Ascending aorta (tissue), 2 donors: ENCODE measurements at regions not wholly inside any gene's neighbourhood (a gene's known extent, or its start where the extent isn't known, plus 50 kb on each side); places are given as distances from the start of the nearest gene placed in this dataset.

Experiments used
- DNase-seq, 2 donors: peaks; one replicate each; pipeline ENCODE4 v3.0.0-alpha.2; 2019; ENCODE audit warnings: low spot score in 2 of 2
- H3K27ac ChIP-seq, 2 donors: fragments of 200-600 bp; sonication (generic); one replicate each; pipeline ENCODE4 v1.5.1; 2016 to 2017; ENCODE audit warnings: mild to moderate bottlenecking in 1 of 2
- H3K27me3 ChIP-seq: fragments of 200-600 bp; sonication (generic); one replicate; pipeline ENCODE4 v1.5.1; 2017
- H3K36me3 ChIP-seq, 2 donors: fragments of 200-600 bp; sonication (generic); one replicate each; pipeline ENCODE4 v1.5.1; 2016
- H3K4me1 ChIP-seq, 2 donors: fragments of 200-600 bp; sonication (generic); one replicate each; pipeline ENCODE4 v1.5.1; 2016 to 2017; ENCODE audit warnings: mild to moderate bottlenecking in 1 of 2
- H3K4me3 ChIP-seq, 2 donors: fragments of 200-600 bp; sonication (generic); one replicate each; pipeline ENCODE4 v1.5.1; 2016 to 2017; ENCODE audit warnings: mild to moderate bottlenecking in 1 of 2
- H3K9me3 ChIP-seq, 2 donors: fragments of 200-600 bp; sonication (generic); one replicate each; pipeline ENCODE4 v1.5.1; 2016
- CTCF ChIP-seq, 3 experiments: fragments of 200-600 bp in 2 of 3; fragments of 450-650 bp in 1 of 3; sonication (generic) in 2 of 3; IDR thresholded peaks; one replicate each; pipeline ENCODE4 v1.5.1; 2016 to 2019; ENCODE audit warnings: antibody characterized with exemption in 3 of 3, mild to moderate bottlenecking in 1 of 3, moderate library complexity in 1 of 3
- intact Hi-C: fragments of 100-400 bp; cut with DNase I; formaldehyde crosslinking; loops from one replicate; pipeline ENCODE4 v1.15.1; 2023

GRCh38 chr6:6412700-6413099, 92.2 kb upstream of the F13A1 start:
- intact Hi-C loops = no loop called here
- Histone ChIP-seq H3K4me3 (no peak overlapping the region), H3K9me3 (no peaks in the 10 kb centered on the region), H3K27ac (no peak overlapping the region), H3K4me1 (no peaks in the 10 kb centered on the region), H3K36me3 (no peaks in the 10 kb centered on the region), H3K27me3 (no peaks in the 10 kb centered on the region)
- TF ChIP-seq CTCF (IDR thresholded peaks at IDR 0.05) = no peak
- no peak for DNase-seq

- no peak for DNase-seq
- Histone ChIP-seq H3K36me3 (no peaks in the 10 kb centered on the region), H3K4me1 (no peaks in the 10 kb centered on the region), H3K27ac (no peak overlapping the region), H3K9me3 (no peaks in the 10 kb centered on the region), H3K4me3 (no peak overlapping the region), H3K27me3 (no peaks in the 10 kb centered on the region)
- TF ChIP-seq CTCF (IDR thresholded peaks at IDR 0.05) = no peak
- intact Hi-C loops = no loop called here
These were observed 94.5 kb upstream of the F13A1 start for GRCh38 chr6:6414931-6415330.

GRCh38 chr6:6417475-6417874, 97.0 kb upstream of the F13A1 start:
- Histone ChIP-seq H3K4me3 (no peak overlapping the region), H3K36me3 (no peaks in the 10 kb centered on the region), H3K4me1 (no peaks in the 10 kb centered on the region), H3K27ac (no peak overlapping the region), H3K9me3 (no peaks in the 10 kb centered on the region), H3K27me3 (no peaks in the 10 kb centered on the region)
- TF ChIP-seq CTCF (IDR thresholded peaks at IDR 0.05) = no peak
- no peak for DNase-seq
- intact Hi-C loops = no loop called here

- no peak for DNase-seq
- no peaks in the 10 kb centered on the region for H3K9me3 ChIP-seq
- no peak overlapping the region for H3K4me3 ChIP-seq
- no peaks in the 10 kb centered on the region for H3K4me1 ChIP-seq
- intact Hi-C loops = no loop called here
- H3K27me3 ChIP-seq = no peaks in the 10 kb centered on the region
- H3K36me3 ChIP-seq = no peaks in the 10 kb centered on the region
- no peak overlapping the region for H3K27ac ChIP-seq
- TF ChIP-seq CTCF (IDR thresholded peaks at IDR 0.05) = no peak
These were observed 98.0 kb upstream of the F13A1 start for GRCh38 chr6:6418421-6418820.

GRCh38 chr6:6420107-6420506, 99.6 kb upstream of the F13A1 start:
- no peaks in the 10 kb centered on the region for H3K27me3 ChIP-seq
- no peaks in the 10 kb centered on the region for H3K36me3 ChIP-seq
- H3K4me3 ChIP-seq = no peak overlapping the region
- H3K4me1 ChIP-seq = no peaks in the 10 kb centered on the region
- H3K9me3 ChIP-seq = peaks cover 0 to 11% of the 10 kb centered on the region in 2 donors
- intact Hi-C loops = no loop called here
- H3K27ac ChIP-seq = no peak overlapping the region
- TF ChIP-seq CTCF (IDR thresholded peaks at IDR 0.05) = no peak
- no peak for DNase-seq

- Histone ChIP-seq H3K4me1 (no peaks in the 10 kb centered on the region), H3K27me3 (no peaks in the 10 kb centered on the region), H3K36me3 (no peaks in the 10 kb centered on the region), H3K4me3 (no peak overlapping the region), H3K27ac (no peak overlapping the region), H3K9me3 (no peaks in the 10 kb centered on the region)
- intact Hi-C loops = no loop called here
- no peak for TF ChIP-seq CTCF (IDR thresholded peaks at IDR 0.05)
- no peak for DNase-seq
These were observed 113.7 kb upstream of the F13A1 start for GRCh38 chr6:6434151-6434550.
